Astrocyte (in vitro differentiated cells and primary cell): ENCODE measurements at regions not wholly inside any gene's neighbourhood (a gene's known extent, or its start where the extent isn't known, plus 50 kb on each side); places are given as distances from the start of the nearest gene placed in this dataset.

ENCODE experiments used
- DNase-seq: peaks from one replicate; pipeline ENCODE4 v3.0.0-alpha.2; 2010; ENCODE audit warnings: low read depth
- FAIRE-seq: peaks from 2 replicates; lab custom pipeline; 2011; peaks lifted over from hg19 to GRCh38; lab: Jason Lieb, UNC
- H2AFZ ChIP-seq: 2 replicates; pipeline ENCODE4 v1.6.0; 2012; ENCODE audit warnings: low read depth, low read length, inconsistent platforms
- H3K27ac ChIP-seq: 2 replicates; pipeline ENCODE4 v1.5.1; 2011; ENCODE audit warnings: low read depth, low read length, inconsistent platforms
- H3K27me3 ChIP-seq: 2 replicates; pipeline ENCODE4 v1.6.0; 2011; ENCODE audit warnings: low read length, inconsistent platforms; ENCODE audit not compliant: insufficient read depth
- H3K36me3 ChIP-seq: 2 replicates; pipeline ENCODE4 v1.5.1; 2011; ENCODE audit warnings: low read length, inconsistent platforms; ENCODE audit not compliant: insufficient read depth
- H3K4me1 ChIP-seq: 2 replicates; pipeline ENCODE4 v1.5.1; 2011; ENCODE audit warnings: low read length, inconsistent platforms; ENCODE audit not compliant: insufficient read depth
- H3K4me2 ChIP-seq: 2 replicates; pipeline ENCODE4 v1.6.0; 2012; ENCODE audit warnings: low read length, inconsistent platforms
- H3K4me3 ChIP-seq: 2 replicates; pipeline ENCODE4 v1.5.1; 2011; ENCODE audit warnings: low read depth, mild to moderate bottlenecking, low read length, inconsistent platforms; ENCODE audit not compliant: insufficient read depth
- H3K79me2 ChIP-seq: 2 replicates; pipeline ENCODE4 v1.6.0; 2012; ENCODE audit warnings: mild to moderate bottlenecking, low read length, inconsistent platforms; ENCODE audit not compliant: insufficient read depth
- H3K9ac ChIP-seq: 2 replicates; pipeline ENCODE4 v1.6.0; 2012; ENCODE audit warnings: mild to moderate bottlenecking, low read length, inconsistent platforms
- H3K9me3 ChIP-seq: 2 replicates; pipeline ENCODE4 v1.5.1; 2012; ENCODE audit warnings: low read depth, mild to moderate bottlenecking, low read length, inconsistent platforms; ENCODE audit not compliant: insufficient read depth
- H4K20me1 ChIP-seq: 2 replicates; pipeline ENCODE4 v1.6.0; 2012; ENCODE audit warnings: low read length, inconsistent platforms; ENCODE audit not compliant: insufficient read depth
- H3K27ac Mint-ChIP-seq: one replicate; pipeline ENCODE4 v1.8.0; 2021; ENCODE audit warnings: mild to moderate bottlenecking, mixed read lengths; ENCODE audit not compliant: unreplicated experiment
- H3K27me3 Mint-ChIP-seq: one replicate; pipeline ENCODE4 v1.8.0; 2021; ENCODE audit warnings: low read depth, mixed read lengths; ENCODE audit not compliant: unreplicated experiment
- H3K36me3 Mint-ChIP-seq: one replicate; pipeline ENCODE4 v1.8.0; 2021; ENCODE audit warnings: low read depth, mixed read lengths; ENCODE audit not compliant: unreplicated experiment
- H3K4me1 Mint-ChIP-seq: one replicate; pipeline ENCODE4 v1.8.0; 2021; ENCODE audit warnings: low read depth, mixed read lengths; ENCODE audit not compliant: unreplicated experiment
- H3K4me3 Mint-ChIP-seq: one replicate; pipeline ENCODE4 v1.8.0; 2021; ENCODE audit warnings: mild to moderate bottlenecking, moderate library complexity, mixed read lengths; ENCODE audit not compliant: unreplicated experiment
- H3K9me3 Mint-ChIP-seq: one replicate; pipeline ENCODE4 v1.8.0; 2021; ENCODE audit warnings: mild to moderate bottlenecking, mixed read lengths; ENCODE audit not compliant: unreplicated experiment
- CTCF ChIP-seq: IDR thresholded peaks from 2 replicates; pipeline ENCODE4 v1.5.1; 2011; ENCODE audit warnings: low read depth, mild to moderate bottlenecking, inconsistent platforms, low read length, moderate library complexity; ENCODE audit not compliant: insufficient read depth
- EZH2 ChIP-seq: IDR thresholded peaks from 2 replicates; pipeline ENCODE4 v1.6.1; 2012; ENCODE audit warnings: mild to moderate bottlenecking, low read length, inconsistent platforms; ENCODE audit not compliant: insufficient read depth

GRCh38 chr11:21883354-21883753 lies 309.5 kb upstream of the ANO5 start:
- Mint-ChIP-seq H3K27me3 (no peaks in the 10 kb centered on the region), H3K4me3 (no peak overlapping the region), H3K36me3 (no peaks in the 10 kb centered on the region), H3K9me3 (peaks cover 2% of the 10 kb centered on the region), H3K4me1 (no peaks in the 10 kb centered on the region), H3K27ac (no peak overlapping the region)
- FAIRE-seq: no peak
- no peak for TF ChIP-seq EZH2
- no peak for TF ChIP-seq CTCF
- Histone ChIP-seq H4K20me1 (no peaks in the 10 kb centered on the region), H3K9me3 (no peaks in the 10 kb centered on the region), H3K36me3 (no peaks in the 10 kb centered on the region), H3K79me2 (no peaks in the 10 kb centered on the region), H3K4me1 (no peaks in the 10 kb centered on the region), H3K4me2 (no peak overlapping the region), H3K4me3 (no peak overlapping the region), H3K9ac (no peak overlapping the region), H2AFZ (no peak overlapping the region), H3K27ac (no peak overlapping the region), H3K27me3 (no peaks in the 10 kb centered on the region)
- no peak for DNase-seq

GRCh38 chr11:21888814-21889213 lies 304.1 kb upstream of the ANO5 start:
- FAIRE-seq (no peak), DNase-seq (no peak)
- Mint-ChIP-seq H3K4me3 (no peak overlapping the region), H3K27ac (no peak overlapping the region), H3K36me3 (no peaks in the 10 kb centered on the region), H3K27me3 (no peaks in the 10 kb centered on the region), H3K4me1 (peaks cover 7% of the 10 kb centered on the region), H3K9me3 (no peaks in the 10 kb centered on the region)
- Histone ChIP-seq H3K9ac (no peak overlapping the region), H3K4me3 (no peak overlapping the region), H4K20me1 (no peaks in the 10 kb centered on the region), H3K9me3 (no peaks in the 10 kb centered on the region), H3K4me1 (no peaks in the 10 kb centered on the region), H3K4me2 (no peak overlapping the region), H3K27me3 (no peaks in the 10 kb centered on the region), H3K36me3 (no peaks in the 10 kb centered on the region), H2AFZ (no peak overlapping the region), H3K27ac (no peak overlapping the region), H3K79me2 (no peaks in the 10 kb centered on the region)
- TF ChIP-seq CTCF: no peak
- TF ChIP-seq EZH2: no peak

- FAIRE-seq: no peak
- no peak overlapping the region for H3K4me3 ChIP-seq
- no peak overlapping the region for H3K4me3 Mint-ChIP-seq
- H3K9ac ChIP-seq: no peak overlapping the region
- H3K36me3 Mint-ChIP-seq: no peaks in the 10 kb centered on the region
- no peaks in the 10 kb centered on the region for H3K9me3 ChIP-seq
- no peaks in the 10 kb centered on the region for H3K79me2 ChIP-seq
- H3K27ac Mint-ChIP-seq: no peak overlapping the region
- no peak overlapping the region for H3K4me2 ChIP-seq
- H3K36me3 ChIP-seq: no peaks in the 10 kb centered on the region
- no peaks in the 10 kb centered on the region for H3K27me3 Mint-ChIP-seq
- H3K27ac ChIP-seq: no peak overlapping the region
- no peak overlapping the region for H2AFZ ChIP-seq
- H3K9me3 Mint-ChIP-seq: no peaks in the 10 kb centered on the region
- peaks cover 12% of the 10 kb centered on the region for H3K4me1 Mint-ChIP-seq
- H3K4me1 ChIP-seq: no peaks in the 10 kb centered on the region
- H4K20me1 ChIP-seq: no peaks in the 10 kb centered on the region
- H3K27me3 ChIP-seq: no peaks in the 10 kb centered on the region
- DNase-seq: no peak
- no peak for TF ChIP-seq EZH2
- no peak for TF ChIP-seq CTCF
Observed at GRCh38 chr11:21892736-21893564, 299.9 kb upstream of the ANO5 start.
